ENCODE measurements at regions not wholly inside any gene's neighbourhood (a gene's known extent, or its start where the extent isn't known, plus 50 kb on each side); places are given as distances from the start of the nearest gene placed in this dataset.

DNA sequence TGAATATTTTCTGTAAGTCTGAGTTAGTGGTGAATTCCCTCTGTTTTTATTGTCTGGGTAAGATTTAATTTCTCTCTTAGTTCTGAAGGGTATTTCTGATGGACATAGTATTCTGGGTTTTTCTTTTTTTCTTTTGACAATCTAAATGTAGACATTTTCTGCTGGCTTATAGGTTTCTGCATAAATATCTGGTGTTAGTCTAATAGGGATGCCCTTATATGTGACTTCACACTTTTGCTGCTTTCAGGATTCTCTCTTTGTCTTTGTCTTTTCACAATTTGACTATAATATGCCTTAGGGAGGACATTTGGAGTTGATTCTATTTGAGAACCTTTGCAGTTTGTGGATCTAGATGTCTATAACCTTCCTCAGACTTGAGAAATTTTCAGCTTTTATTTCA, 667.2 kb downstream of the EPHA7 start:
- Histone ChIP-seq H3K9ac (ENCODE audit: low read length) (no peak overlapping the region), H3K36me3 (replicated peaks; ENCODE audit: low read depth, low read length) (no peaks in the 10 kb centered on the region), H3K27me3 (ENCODE audit: low read depth, low read length) (no peaks in the 10 kb centered on the region), H3K4me1 (ENCODE audit: low read length) (no peaks in the 10 kb centered on the region), H3K79me2 (ENCODE audit: low read length) (no peaks in the 10 kb centered on the region), H3K27ac (ENCODE audit: low read length) (no peak overlapping the region), H3K4me3 (ENCODE audit: low read length) (no peak overlapping the region), H3K9me3 (ENCODE audit: insufficient read depth, low read length) (no peaks in the 10 kb centered on the region), H3K4me2 (ENCODE audit: low read length) (no peak overlapping the region), H4K20me1 (ENCODE audit: insufficient read depth, low read length) (no peaks in the 10 kb centered on the region), H2AFZ (ENCODE audit: low read depth, low read length) (no peak overlapping the region)
- TF ChIP-seq, protein P1, sequence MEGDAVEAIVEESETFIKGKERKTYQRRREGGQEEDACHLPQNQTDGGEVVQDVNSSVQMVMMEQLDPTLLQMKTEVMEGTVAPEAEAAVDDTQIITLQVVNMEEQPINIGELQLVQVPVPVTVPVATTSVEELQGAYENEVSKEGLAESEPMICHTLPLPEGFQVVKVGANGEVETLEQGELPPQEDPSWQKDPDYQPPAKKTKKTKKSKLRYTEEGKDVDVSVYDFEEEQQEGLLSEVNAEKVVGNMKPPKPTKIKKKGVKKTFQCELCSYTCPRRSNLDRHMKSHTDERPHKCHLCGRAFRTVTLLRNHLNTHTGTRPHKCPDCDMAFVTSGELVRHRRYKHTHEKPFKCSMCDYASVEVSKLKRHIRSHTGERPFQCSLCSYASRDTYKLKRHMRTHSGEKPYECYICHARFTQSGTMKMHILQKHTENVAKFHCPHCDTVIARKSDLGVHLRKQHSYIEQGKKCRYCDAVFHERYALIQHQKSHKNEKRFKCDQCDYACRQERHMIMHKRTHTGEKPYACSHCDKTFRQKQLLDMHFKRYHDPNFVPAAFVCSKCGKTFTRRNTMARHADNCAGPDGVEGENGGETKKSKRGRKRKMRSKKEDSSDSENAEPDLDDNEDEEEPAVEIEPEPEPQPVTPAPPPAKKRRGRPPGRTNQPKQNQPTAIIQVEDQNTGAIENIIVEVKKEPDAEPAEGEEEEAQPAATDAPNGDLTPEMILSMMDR (IDR thresholded peaks at IDR 0.05; ENCODE audit: low read depth, low read length) = no peak
- TF ChIP-seq EZH2phosphoT487 (IDR thresholded peaks at IDR 0.05; ENCODE audit: low read depth) = no peak

DNA sequence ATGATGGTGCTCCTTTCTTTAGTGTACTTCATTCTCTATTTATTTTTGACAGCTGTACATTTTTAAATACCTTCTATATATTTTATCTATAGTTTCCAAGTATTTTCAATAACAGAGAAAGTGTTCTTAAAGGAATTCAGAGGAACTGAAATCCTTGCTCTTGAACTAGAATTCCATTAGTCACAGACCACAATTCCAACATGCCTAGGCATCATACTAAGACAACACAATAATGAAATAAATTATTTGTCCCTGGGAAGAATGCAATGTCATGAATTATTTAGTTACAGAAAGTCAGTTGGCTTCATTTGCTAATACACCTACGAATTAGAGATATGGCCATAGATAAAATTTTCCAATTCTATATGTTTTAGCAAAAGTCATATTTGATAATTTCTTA, 671.2 kb downstream of the EPHA7 start:
- TF ChIP-seq, protein P1 (IDR thresholded peaks at IDR 0.05; ENCODE audit: low read depth, low read length) = no peak
- no peak for TF ChIP-seq EZH2phosphoT487 (IDR thresholded peaks at IDR 0.05; ENCODE audit: low read depth)
- H3K4me2 ChIP-seq (ENCODE audit: low read length) = no peak overlapping the region
- H3K79me2 ChIP-seq (ENCODE audit: low read length) = no peaks in the 10 kb centered on the region
- H3K36me3 ChIP-seq (replicated peaks; ENCODE audit: low read depth, low read length) = no peaks in the 10 kb centered on the region
- no peak overlapping the region for H3K9ac ChIP-seq (ENCODE audit: low read length)
- H3K27ac ChIP-seq (ENCODE audit: low read length) = no peak overlapping the region
- no peaks in the 10 kb centered on the region for H3K9me3 ChIP-seq (ENCODE audit: insufficient read depth, low read length)
- no peak overlapping the region for H3K4me3 ChIP-seq (ENCODE audit: low read length)
- no peaks in the 10 kb centered on the region for H3K4me1 ChIP-seq (ENCODE audit: low read length)
- H2AFZ ChIP-seq (ENCODE audit: low read depth, low read length) = no peak overlapping the region
- no peaks in the 10 kb centered on the region for H3K27me3 ChIP-seq (ENCODE audit: low read depth, low read length)
- H4K20me1 ChIP-seq (ENCODE audit: insufficient read depth, low read length) = no peaks in the 10 kb centered on the region

DNA sequence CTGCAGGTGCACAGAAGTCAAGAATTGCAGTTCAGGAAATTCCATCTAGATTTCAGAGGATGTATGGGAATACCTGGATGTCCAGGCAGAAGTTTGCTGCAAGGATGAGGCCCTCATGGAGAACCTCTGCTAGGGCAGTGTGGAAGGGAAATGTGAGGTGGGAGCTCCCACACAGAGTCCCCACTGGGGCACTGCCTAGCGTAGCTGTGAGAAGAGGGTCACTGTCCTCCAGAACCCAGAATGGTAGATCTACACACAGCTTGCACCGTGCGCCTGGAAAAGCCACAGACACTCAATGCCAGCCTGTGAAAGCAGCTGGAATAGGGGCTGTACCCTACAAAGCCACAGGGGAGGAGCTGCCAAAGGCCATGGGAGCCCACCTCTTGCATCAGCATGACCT, 681.4 kb downstream of the EPHA7 start:
- Histone ChIP-seq H3K27me3 (ENCODE audit: low read depth, low read length) (no peaks in the 10 kb centered on the region), H3K36me3 (replicated peaks; ENCODE audit: low read depth, low read length) (no peaks in the 10 kb centered on the region), H3K9ac (ENCODE audit: low read length) (no peak overlapping the region), H3K79me2 (ENCODE audit: low read length) (no peaks in the 10 kb centered on the region), H3K4me2 (ENCODE audit: low read length) (no peak overlapping the region), H4K20me1 (ENCODE audit: insufficient read depth, low read length) (no peaks in the 10 kb centered on the region), H3K4me1 (ENCODE audit: low read length) (no peaks in the 10 kb centered on the region), H3K4me3 (ENCODE audit: low read length) (no peak overlapping the region), H2AFZ (ENCODE audit: low read depth, low read length) (no peak overlapping the region), H3K27ac (ENCODE audit: low read length) (no peak overlapping the region), H3K9me3 (ENCODE audit: insufficient read depth, low read length) (no peaks in the 10 kb centered on the region)
- TF ChIP-seq, protein P1 (IDR thresholded peaks at IDR 0.05; ENCODE audit: low read depth, low read length) = no peak
- no peak for TF ChIP-seq EZH2phosphoT487 (IDR thresholded peaks at IDR 0.05; ENCODE audit: low read depth)

DNA sequence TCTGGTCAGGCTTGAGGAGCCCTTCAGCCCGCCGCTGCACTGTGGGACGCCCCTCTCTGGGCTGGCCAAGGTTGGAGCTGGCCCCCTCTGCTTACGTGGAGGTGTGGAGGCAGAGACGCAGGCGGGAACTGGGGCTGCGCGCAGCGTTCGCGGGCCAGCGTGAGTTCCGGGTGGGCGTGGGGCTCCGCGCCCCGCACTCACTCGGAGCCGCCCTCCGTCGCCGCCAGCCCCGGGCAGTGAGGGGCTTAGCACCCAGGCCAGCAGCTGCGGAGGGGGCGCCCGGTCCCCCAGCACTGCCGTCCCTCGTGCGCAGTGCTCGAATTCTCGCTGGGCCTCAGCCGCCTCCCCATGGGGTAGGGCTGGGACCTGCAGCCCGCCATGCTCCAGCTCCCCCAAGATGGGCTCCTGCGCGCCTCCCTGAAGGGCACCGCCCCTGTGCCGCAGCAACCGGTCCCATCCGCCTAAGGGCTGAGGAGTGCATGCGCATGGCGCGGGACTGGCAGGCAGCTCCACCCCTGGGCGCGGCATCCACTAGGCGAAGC, 695.9 kb downstream of the EPHA7 start:
- H3K27me3 ChIP-seq (ENCODE audit: low read depth, low read length) = no peaks in the 10 kb centered on the region
- no peaks in the 10 kb centered on the region for H3K4me1 ChIP-seq (ENCODE audit: low read length)
- no peak overlapping the region for H3K4me3 ChIP-seq (ENCODE audit: low read length)
- H3K79me2 ChIP-seq (ENCODE audit: low read length) = no peaks in the 10 kb centered on the region
- H3K9me3 ChIP-seq (ENCODE audit: insufficient read depth, low read length) = no peaks in the 10 kb centered on the region
- no peak overlapping the region for H2AFZ ChIP-seq (ENCODE audit: low read depth, low read length)
- no peak overlapping the region for H3K27ac ChIP-seq (ENCODE audit: low read length)
- no peak overlapping the region for H3K9ac ChIP-seq (ENCODE audit: low read length)
- H4K20me1 ChIP-seq (ENCODE audit: insufficient read depth, low read length) = no peaks in the 10 kb centered on the region
- H3K36me3 ChIP-seq (replicated peaks; ENCODE audit: low read depth, low read length) = no peaks in the 10 kb centered on the region
- H3K4me2 ChIP-seq (ENCODE audit: low read length) = no peak overlapping the region
- TF ChIP-seq EZH2phosphoT487 (IDR thresholded peaks at IDR 0.05; ENCODE audit: low read depth) = no peak
- TF ChIP-seq, protein P1 (IDR thresholded peaks at IDR 0.05; ENCODE audit: low read depth, low read length) = no peak

All from OCI-LY3 (cell line).